Skeletal muscle tissue (tissue), 3 donors: ENCODE measurements at regions not wholly inside any gene's neighbourhood (a gene's known extent, or its start where the extent isn't known, plus 50 kb on each side); places are given as distances from the start of the nearest gene placed in this dataset.

Experiments used
- H3K27ac ChIP-seq: one replicate; pipeline ENCODE4 v1.7.0; 2013; ENCODE audit warnings: mild to moderate bottlenecking, low read depth, low read length, inconsistent platforms
- H3K27me3 ChIP-seq, 3 donors: one replicate each; pipeline ENCODE4 v1.7.0; 2013; ENCODE audit warnings: low read length in 3 of 3; ENCODE audit not compliant: control insufficient read depth in 3 of 3, insufficient read depth in 3 of 3
- H3K36me3 ChIP-seq, 3 donors: one replicate each; pipeline ENCODE4 v1.7.0; 2013; ENCODE audit warnings: low read length in 3 of 3; ENCODE audit not compliant: control insufficient read depth in 3 of 3, insufficient read depth in 3 of 3
- H3K4me1 ChIP-seq, 3 donors: one replicate each; pipeline ENCODE4 v1.7.0; 2013; ENCODE audit warnings: low read length in 3 of 3, mild to moderate bottlenecking in 3 of 3; ENCODE audit not compliant: control insufficient read depth in 3 of 3, insufficient read depth in 3 of 3
- H3K4me3 ChIP-seq, 3 donors: one replicate each; pipeline ENCODE4 v1.7.0; 2013; ENCODE audit warnings: low read length in 3 of 3
- H3K9ac ChIP-seq, 3 donors: one replicate each; pipeline ENCODE4 v1.7.0; 2013; ENCODE audit warnings: low read length in 3 of 3, mild to moderate bottlenecking in 3 of 3, moderate library complexity in 2 of 3, low read depth in 1 of 3
- H3K9me3 ChIP-seq, 3 donors: one replicate each; pipeline ENCODE4 v1.7.0; 2013; ENCODE audit warnings: low read length in 3 of 3; ENCODE audit not compliant: control insufficient read depth in 3 of 3
- donor health status: Osteomylitis.

DNA sequence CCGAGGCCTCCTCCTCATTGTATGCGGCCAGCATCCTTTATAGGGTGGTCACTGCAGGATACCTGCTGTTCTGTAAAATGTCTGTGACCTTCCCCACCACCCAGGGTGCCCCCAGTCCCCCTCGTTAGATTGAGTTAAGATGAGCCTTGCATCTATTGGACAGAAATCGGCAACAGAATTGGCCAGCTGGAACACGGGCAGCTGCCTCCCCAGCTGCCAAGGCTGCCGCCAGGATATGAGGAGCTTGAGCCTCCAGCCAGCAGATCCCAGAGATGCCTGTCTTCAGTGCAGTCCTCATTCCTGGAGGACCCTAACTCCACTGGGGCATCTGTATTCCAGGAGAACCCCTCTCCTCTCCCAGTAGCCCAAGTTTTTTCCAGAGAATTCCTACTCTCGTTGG, 463.0 kb downstream of the TSHZ3 start:
- peaks cover 0 to 3% (median 0%) of the 10 kb centered on the region in 3 donors for H3K27me3 ChIP-seq
- no peak overlapping the region for H3K4me3 ChIP-seq
- H3K9ac ChIP-seq: no peak overlapping the region
- peaks cover 12 to 13% (median 13%) of the 10 kb centered on the region in 3 donors for H3K4me1 ChIP-seq
- H3K9me3 ChIP-seq: no peaks in the 10 kb centered on the region
- H3K27ac ChIP-seq: no peak overlapping the region
- H3K36me3 ChIP-seq: no peaks in the 10 kb centered on the region

DNA sequence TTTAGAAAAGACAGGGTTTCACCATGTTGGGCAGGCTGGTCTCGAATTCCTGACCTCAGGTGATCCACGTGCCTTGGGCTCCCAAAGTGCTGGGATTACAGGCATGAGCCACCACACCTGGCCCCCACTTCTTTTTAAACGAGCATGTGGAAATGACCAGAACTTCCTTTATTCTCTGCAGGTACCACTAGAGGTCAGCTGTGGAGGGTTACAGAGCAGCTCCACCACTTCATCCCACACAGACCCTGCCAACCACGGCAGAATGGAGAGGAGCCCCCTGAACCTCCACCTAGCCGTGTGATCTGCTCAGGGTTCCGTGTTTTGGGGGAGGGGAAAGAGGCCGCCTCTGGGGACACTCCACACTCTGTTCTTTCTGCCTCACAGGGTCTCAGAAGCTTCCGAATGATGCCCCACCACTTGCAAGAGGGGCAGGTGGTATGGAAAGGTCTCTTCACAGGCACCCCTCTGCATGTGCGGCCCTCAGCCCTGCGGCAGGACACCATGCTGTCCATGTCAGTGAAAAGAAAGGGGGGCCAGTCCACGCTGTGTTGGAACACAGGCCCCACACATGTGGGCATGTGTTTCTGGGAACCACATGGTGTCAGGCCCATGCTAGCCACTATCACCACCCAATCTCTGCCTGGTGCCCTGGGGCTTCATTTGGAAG, 465.0 kb downstream of the TSHZ3 start:
- peaks cover 12 to 13% (median 13%) of the 10 kb centered on the region in 3 donors for H3K4me1 ChIP-seq
- H3K9me3 ChIP-seq: no peaks in the 10 kb centered on the region
- no peaks in the 10 kb centered on the region for H3K36me3 ChIP-seq
- no peak overlapping the region for H3K4me3 ChIP-seq
- H3K9ac ChIP-seq: no peak overlapping the region
- H3K27me3 ChIP-seq: peaks cover 0 to 6% (median 3%) of the 10 kb centered on the region in 3 donors
- H3K27ac ChIP-seq: no peak overlapping the region

DNA sequence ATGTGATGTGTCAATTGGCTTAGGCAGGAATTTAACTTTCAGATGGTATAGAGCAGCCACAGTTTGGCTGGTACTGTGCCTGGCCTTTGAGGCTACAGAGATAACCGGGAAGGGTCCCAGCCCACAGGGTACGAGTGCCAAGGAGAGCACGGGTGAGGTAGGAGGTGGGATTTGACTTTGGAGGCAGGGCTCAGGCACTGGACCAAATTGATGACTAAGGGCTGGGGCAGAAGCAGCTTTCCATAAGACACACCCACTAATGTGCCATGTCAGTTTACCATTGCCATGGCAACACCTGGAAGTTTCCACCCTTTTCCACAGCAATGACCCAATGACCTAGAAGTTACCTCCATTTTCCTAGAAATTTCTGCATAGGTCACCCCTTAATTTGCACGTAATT, 466.2 kb downstream of the TSHZ3 start:
- Histone ChIP-seq H3K9ac (no peak overlapping the region), H3K27me3 (peaks cover 0 to 6% (median 3%) of the 10 kb centered on the region in 3 donors), H3K9me3 (no peaks in the 10 kb centered on the region), H3K4me1 (peaks cover 12 to 13% (median 12%) of the 10 kb centered on the region in 3 donors), H3K27ac (no peak overlapping the region), H3K4me3 (no peak overlapping the region), H3K36me3 (no peaks in the 10 kb centered on the region)

DNA sequence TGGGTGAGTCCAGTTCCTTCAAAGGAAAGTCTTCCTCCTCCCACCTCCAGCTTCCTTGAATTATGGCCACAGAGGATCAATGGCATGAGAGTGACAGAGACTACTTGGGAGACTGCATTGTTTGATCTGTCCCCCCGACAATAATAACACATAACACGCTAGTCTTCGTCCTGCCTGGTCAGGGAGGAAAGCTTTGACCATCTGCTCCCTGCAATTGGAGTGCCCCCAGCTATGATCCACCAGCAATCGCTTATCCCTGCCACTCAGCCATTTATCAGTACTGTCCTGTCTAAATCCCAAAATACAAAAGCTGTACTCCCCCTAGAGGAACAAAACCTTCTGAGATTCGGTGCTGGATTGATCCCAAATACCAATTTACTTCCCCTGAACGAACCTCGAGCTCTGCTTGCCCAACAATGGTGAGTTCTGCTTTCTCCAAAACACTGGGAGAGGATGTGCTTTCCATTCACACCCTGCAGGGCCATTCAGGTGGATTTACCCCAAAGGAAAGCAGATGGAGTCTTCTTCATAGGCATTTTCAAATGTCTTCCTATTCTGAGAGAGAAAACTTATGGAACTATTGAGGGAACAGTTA, 466.7 kb downstream of the TSHZ3 start:
- Histone ChIP-seq H3K27me3 (peaks cover 0 to 6% (median 3%) of the 10 kb centered on the region in 3 donors), H3K27ac (no peak overlapping the region), H3K36me3 (no peaks in the 10 kb centered on the region), H3K9ac (no peak overlapping the region), H3K9me3 (no peaks in the 10 kb centered on the region), H3K4me1 (peaks cover 12 to 13% (median 12%) of the 10 kb centered on the region in 3 donors), H3K4me3 (no peak overlapping the region)

DNA sequence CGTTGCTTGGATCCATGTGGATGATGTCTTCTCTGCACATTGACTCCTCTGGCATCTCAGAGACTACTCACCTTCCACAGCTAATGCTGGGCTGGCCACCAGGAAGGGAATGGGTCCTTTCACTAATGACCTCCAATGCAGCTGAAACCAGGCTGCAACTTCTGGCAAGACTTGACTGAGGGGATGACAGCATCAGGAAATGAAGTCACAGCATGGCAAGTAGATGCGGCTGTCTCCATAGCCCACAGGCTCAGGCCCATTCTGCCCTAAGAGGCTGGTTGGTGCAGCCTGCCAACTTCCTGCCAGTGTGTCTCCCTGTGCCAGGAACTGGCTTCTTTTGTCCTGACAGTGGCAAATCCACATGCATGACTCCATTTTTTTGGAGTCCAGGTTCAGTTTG, 467.3 kb downstream of the TSHZ3 start:
- H3K36me3 ChIP-seq: no peaks in the 10 kb centered on the region
- H3K4me1 ChIP-seq: peaks cover 8 to 12% (median 9%) of the 10 kb centered on the region in 3 donors
- peaks cover 0 to 6% (median 3%) of the 10 kb centered on the region in 3 donors for H3K27me3 ChIP-seq
- H3K4me3 ChIP-seq: no peak overlapping the region
- no peak overlapping the region for H3K27ac ChIP-seq
- H3K9ac ChIP-seq: no peak overlapping the region
- no peaks in the 10 kb centered on the region for H3K9me3 ChIP-seq

DNA sequence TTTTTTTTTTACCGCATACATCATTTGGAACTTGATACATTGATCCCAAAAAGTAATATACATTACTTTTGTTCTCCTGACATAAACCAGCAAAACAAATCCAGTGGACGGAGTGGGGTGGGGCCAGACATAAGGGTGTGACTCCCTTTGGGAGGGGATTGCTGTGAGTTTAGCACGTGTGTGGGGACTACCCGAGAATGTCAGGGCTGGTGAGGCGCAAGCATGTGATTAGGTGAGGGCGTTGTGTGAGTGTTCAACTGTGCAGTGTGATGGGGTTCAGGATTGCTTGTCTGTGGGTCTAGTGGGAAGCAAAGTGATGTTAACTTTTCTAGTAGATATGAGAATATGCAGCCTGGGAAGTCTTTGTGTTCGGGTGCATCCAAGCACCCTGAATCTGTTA, 468.0 kb downstream of the TSHZ3 start:
- H3K27me3 ChIP-seq: peaks cover 0 to 6% (median 3%) of the 10 kb centered on the region in 3 donors
- H3K9me3 ChIP-seq: no peaks in the 10 kb centered on the region
- peaks cover 3 to 7% (median 6%) of the 10 kb centered on the region in 3 donors for H3K4me1 ChIP-seq
- H3K27ac ChIP-seq: no peak overlapping the region
- no peak overlapping the region for H3K9ac ChIP-seq
- no peaks in the 10 kb centered on the region for H3K36me3 ChIP-seq
- no peak overlapping the region for H3K4me3 ChIP-seq

DNA sequence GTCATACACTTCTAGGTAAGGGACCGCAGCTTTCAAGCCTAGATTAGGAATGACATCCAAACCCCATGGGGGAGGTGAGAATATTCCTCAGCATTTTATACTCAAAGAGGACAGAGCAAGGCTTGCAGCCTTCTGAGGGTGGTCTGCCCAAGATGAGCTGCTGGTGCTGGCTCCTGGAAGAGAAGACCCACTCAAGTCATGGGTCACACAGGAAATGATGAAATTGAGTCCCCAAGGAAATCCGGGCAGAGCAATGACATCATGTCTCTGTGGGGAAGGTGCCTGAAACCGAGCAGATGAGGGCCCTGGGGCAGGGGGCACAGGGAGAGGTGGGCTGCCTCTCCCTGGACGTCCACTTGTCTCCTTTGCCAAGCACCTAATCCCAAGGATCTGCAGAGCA, 468.7 kb downstream of the TSHZ3 start:
- H3K9ac ChIP-seq: no peak overlapping the region
- H3K9me3 ChIP-seq: no peaks in the 10 kb centered on the region
- H3K27me3 ChIP-seq: peaks cover 0 to 6% (median 3%) of the 10 kb centered on the region in 3 donors
- H3K36me3 ChIP-seq: no peaks in the 10 kb centered on the region
- H3K4me1 ChIP-seq: no peaks in the 10 kb centered on the region
- H3K4me3 ChIP-seq: no peak overlapping the region
- H3K27ac ChIP-seq: no peak overlapping the region

DNA sequence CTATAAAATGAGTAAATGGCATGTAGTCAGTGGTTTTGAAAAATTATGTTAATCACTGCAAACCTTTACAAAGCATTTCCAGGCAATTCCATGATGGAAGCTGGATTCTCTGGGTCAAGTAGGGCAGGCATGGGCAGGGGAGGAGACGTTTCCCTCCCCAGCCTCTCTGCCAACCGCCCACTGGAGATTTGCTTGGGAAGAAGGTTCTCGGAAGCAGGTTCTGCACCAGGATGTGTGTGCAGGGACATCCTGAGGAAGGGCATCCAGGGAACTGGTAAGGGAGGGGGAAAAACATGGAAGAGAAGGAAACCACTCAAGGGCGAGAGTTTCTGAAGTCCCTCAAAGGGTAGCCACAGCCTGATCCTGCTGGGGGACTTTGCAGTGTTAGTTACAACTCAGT, 469.1 kb downstream of the TSHZ3 start:
- Histone ChIP-seq H3K9ac (no peak overlapping the region), H3K27me3 (peaks cover 0 to 6% (median 3%) of the 10 kb centered on the region in 3 donors), H3K4me3 (no peak overlapping the region), H3K9me3 (no peaks in the 10 kb centered on the region), H3K27ac (no peak overlapping the region), H3K36me3 (no peaks in the 10 kb centered on the region), H3K4me1 (no peaks in the 10 kb centered on the region)

DNA sequence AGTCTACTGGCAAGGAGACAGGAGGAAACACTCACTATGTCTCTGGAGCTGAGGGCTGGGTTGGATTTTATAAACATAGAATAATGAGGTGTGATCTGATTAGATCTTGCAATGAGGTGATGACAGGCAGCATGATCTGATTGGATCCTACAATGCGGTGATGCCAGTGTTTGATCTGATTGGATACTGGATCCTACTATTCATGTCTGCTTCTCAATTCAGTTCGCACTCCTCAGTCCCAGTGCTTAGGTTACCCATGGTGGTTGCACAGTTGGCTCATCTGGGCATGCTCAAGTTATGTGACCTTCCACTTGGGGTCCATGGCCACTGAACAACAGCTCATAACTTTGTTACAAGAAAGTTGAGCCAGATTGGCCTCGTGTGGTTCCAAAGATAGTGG, 469.5 kb downstream of the TSHZ3 start:
- no peak overlapping the region for H3K4me3 ChIP-seq
- H3K9me3 ChIP-seq: no peaks in the 10 kb centered on the region
- H3K36me3 ChIP-seq: no peaks in the 10 kb centered on the region
- peaks cover 0 to 6% (median 3%) of the 10 kb centered on the region in 3 donors for H3K27me3 ChIP-seq
- H3K27ac ChIP-seq: no peak overlapping the region
- H3K4me1 ChIP-seq: no peaks in the 10 kb centered on the region
- no peak overlapping the region for H3K9ac ChIP-seq

DNA sequence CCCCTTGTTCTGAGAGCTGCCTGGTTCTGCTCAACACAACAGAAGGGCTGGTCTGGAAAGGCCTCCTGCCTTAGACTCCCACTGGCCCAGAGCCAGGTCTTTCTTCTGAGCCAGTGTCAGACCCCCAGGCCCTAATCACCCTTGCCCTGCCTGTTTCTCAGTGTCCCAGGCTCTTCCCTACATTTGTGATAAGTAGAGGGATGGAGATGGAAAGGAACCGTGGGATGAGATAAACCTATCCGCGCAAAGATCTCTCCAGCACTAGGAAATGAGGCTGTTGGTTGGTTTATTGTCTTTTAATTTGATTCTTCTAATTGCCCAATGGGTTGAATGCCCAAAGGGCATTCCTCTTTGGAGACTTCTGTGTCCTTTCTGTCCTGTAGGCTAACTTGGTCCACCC, 470.0 kb downstream of the TSHZ3 start:
- Histone ChIP-seq H3K27ac (no peak overlapping the region), H3K9ac (no peak overlapping the region), H3K36me3 (no peaks in the 10 kb centered on the region)

More for the DNA sequence above, 470.0 kb downstream of the TSHZ3 start:
- Histone ChIP-seq H3K4me3 (no peak overlapping the region), H3K4me1 (no peaks in the 10 kb centered on the region), H3K9me3 (no peaks in the 10 kb centered on the region), H3K27me3 (peaks cover 0 to 6% (median 3%) of the 10 kb centered on the region in 3 donors)
